ENCODE measurements at regions not wholly inside any gene's neighbourhood (a gene's known extent, or its start where the extent isn't known, plus 50 kb on each side); places are given as distances from the start of the nearest gene placed in this dataset.

DNA sequence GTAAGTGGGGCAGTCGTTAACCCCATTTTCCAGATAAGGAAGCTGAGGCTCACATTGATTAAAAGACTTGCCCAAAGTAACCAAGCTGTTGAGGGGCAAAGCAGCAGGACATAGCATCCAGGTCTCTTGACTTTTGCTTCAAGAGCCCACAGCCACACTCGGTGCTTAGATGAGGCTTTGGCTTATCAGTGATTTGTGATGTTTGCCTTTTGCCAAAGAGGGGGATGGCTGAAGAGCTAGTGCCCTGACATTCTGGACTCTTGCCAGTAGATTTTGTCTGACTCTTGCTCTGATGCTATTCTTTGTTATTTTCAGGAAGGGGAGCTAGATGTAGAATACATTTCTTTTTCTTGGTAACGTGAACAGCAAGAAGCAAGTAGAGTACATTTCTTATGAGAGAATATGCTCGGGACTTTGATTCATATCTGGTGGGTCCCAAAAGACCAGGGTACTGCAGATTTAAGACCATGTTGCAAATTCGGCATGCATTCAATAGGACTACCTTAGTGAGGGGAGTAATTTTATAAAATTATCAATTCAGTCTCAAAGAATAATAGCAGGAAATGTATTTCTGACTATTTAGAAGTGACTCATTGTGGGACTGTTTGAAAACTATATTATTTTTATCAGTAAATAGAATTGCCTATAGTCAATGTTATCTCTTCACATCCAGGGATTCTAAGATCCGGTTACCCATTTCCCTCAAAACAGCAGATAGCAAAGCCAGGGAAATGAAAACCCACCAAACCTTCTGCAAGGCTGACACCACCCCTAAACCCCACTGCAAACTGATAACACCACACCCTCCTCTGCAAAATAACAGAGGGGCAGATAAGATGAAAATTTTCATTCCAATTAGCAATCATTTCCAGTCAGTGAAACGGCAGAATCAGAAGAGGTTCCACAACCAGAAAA is 180.0 kb upstream of the BMPER start:
- no peak for DNase-seq

DNA sequence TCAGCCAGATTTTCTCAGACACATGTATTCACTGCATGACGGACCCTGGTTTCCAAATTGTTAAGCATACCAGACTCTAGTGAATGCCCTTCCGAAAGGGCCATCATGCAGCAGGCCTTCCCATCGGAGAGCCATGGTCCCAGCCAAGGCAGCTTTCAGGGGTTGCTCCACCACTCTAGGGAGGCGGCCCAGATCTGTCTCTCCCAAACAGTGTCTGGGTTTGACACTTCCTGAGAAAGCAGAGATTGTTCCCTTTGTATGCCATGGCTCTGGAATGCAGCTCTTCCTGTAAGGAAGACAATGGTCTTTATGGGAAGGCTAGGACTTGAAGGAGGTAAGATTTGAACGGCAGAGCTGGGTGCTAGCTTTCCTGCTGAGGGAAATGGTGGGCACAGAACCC is 178.8 kb upstream of the BMPER start:
- DNase-seq = no peak

DNA sequence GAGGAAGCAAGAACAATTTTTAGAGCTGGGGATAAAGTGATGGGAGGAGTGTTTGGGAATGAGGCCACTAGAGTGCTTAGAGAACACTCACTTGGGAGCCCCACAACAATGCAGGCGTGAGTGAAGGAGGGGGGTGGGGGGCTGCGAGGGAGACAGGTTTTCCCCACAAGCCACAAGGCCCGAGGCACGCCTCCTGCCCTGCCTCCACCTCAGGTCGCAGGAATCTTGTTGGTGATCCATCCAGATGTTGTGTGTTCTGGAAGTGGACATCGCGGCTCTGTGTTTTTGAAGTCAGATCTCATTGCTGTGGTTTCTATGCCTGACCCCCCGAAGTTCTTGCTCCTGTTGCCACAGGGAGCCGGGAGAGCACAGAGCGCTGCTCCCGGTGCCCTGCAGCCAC is 178.0 kb upstream of the BMPER start:
- no peak for DNase-seq

DNA sequence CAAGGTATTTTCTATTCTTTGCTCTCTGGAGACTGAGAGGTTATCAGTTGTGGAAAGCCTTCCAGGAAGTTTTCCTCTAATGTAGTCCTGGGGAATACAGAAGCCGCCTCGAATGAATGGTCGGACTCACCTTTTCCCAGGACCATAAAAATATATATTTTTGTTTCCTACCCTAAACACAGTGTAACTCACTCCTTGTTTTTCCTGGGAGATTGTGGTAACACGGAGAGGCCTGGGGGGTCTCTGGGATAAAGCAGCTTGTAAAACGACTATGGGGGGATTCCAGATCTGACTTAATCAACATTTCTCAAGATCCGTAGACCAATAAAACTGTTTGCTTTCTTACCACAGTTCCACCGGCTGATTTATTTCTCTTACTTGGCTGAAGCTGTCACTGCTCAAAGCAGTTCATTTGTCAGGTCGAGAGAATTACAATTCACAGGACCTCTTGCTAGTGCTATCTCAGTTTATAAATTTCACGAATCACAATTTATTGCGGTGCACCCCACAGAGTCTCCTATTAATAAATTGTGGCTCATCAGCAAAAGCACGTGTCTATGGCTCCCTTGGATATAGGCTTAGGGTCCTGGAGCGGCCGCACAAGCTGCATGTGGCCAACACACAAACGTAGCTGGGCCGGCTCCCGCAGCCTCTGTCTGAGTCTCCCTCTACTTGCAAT is 176.3 kb upstream of the BMPER start:
- DNase-seq = no peak

DNA sequence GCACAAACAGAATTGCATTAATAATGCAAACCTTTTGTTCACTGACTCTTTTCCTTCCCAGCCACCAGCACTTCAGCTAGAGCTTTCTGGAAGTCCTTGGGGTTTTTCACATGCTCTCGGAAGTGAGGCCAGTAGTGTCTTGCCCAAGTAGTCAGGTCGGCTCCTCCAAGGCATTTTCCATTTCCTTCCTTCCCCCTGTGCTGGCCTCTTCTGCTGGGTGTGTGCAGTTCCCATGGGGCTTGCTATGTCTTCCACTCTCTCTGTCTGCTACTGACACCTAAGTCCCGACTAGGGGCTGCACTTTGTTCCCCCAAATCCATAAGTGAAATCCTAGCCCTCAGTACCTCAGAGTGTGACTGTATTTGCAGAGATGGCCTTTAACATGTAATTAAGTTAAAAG is 175.6 kb upstream of the BMPER start:
- DNase-seq = no peak

DNA sequence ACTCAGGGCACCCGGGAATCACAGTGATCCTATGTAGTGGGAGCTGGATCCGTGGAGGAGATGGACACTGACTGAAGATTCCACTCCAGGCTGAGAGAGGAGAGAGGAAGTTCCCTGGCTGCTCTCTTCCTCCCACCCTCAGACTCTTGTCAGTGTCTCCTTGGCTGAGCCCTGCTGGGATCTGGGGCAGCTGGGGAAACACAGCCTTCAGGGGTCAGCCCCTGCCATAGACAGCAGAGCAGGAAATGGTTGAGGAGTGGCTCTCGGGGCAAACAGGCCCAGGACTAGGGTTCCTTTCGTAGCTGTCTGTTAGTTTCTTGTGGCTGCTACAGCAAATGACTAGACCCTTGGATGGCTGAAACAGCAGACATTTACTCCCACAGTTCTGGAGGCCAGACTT is 174.4 kb upstream of the BMPER start:
- no peak for DNase-seq

DNA sequence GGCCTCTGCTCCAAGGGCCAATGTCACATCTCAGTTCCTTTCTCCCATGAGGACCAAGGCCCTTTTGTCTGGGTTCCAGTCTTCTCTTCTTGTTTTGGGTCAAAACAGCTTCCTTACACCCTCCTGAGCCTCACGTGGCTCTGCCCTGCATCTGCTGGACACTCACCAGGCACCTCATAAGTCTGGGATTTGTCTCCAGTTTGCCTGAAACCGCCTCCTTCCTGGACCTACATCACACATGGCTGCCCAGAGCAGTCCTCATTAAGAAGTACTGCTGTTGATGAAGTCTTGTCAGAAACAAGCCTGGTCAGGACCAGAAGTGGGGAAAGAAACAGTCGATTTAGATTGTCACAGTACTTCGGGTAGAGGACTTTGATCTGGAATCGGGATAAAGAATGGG is 173.4 kb upstream of the BMPER start:
- DNase-seq = no peak

DNA sequence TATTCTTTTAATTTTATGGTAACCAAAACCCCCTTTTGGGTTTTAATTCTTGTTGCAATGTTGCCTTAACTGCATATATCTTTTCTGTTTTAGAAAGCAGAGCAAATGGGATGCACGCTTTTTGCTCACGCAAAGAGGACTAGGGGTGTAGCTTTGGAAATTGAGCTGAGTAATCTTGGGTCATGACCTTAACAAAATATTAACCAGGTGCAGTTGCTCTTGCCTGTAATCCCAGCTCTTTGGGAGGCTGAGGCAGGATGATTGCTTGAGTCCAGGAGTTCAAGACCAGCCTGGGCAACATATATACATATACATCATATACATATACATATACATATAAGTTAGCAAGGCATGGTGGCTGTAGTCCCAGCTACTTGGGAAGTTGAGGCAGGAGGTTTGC is 172.9 kb upstream of the BMPER start:
- DNase-seq = no peak

DNA sequence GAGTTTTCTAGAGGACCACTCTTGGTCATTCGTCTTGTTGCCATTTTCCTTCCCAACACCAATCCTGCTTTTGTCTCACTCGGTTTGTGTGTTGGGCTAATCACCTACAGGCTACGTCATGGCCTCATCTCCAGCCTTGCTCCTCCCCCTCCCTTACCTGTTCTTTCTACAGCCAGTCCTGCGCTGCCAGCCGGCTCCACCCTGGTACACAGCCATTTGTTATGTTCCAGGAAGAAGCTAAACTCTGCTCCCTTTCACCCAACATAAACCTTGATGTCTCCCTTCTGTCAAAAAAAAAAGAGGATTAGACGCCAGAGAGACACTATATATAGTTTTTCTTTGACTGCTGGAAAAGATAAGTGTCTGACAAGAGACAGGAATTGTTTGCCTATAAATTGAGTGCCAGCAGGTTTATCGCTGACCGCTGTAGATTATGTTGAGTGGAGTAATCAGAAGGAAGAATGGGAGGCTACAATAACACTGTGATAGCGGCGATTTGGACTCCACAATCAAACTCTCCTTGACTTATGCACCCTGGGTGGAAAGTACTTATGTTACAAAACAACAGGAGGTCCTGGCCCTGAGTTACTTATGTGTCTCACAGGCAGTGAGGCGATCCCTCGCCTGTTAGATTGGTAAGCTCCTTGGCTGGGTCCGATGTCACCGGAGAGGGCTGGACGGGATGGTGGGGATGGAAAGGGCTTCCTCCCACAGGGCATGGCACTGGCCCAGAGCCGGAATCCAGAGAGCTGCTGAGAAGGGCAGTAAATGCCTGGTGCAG is 171.3 kb upstream of the BMPER start:
- DNase-seq = no peak

DNA sequence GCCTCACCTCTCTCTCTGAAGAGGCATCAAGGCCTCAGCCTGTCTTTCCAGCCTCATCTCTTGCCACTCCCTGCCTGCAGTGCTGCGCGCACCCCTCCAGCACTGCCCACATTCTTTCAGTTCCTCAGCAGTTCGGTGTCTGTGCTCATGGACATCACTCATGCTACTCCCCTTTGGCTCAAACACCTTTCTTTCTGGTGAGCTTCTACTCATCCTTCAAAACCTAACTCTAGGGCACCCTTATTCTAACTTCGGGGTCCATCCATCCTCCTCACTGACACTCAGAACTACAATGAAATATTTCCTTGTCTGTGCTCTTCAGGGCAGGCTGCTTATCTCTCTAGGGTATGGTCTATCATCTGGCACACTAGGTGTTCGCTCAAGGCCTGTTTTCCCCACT is 169.9 kb upstream of the BMPER start:
- DNase-seq = no peak

DNA sequence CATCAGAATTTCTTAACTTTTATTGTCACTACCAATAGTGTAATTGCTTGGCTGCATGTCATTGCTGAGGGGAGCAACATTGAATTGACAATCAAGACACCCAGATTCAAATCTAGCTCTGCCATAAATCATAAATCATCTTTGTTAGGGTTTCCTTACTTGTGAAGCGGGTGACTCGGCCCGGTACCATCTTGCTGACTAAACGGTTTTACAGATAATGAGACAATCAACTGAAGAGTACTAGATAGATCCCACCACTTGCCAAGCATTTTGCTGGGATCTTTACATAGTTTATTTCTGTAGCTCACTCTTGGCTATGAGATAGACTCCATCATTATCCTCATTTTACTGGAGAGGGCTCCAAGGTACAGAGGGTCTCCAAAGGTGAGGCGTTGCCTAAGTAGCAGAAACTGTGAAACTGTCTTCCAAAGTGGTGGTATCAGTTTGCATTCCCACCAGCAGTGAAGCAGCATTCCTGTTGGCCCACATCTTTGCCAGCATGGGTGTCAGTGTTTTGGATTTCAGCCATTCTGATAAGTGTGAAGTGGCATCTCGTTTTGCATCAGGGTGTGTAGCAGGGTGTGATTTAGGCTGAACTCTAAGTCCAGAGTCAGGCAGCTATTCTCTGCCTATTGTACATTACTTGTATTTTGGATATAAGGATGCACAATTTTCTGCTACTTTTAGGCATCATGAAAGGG is 168.7 kb upstream of the BMPER start:
- no peak for DNase-seq

DNA sequence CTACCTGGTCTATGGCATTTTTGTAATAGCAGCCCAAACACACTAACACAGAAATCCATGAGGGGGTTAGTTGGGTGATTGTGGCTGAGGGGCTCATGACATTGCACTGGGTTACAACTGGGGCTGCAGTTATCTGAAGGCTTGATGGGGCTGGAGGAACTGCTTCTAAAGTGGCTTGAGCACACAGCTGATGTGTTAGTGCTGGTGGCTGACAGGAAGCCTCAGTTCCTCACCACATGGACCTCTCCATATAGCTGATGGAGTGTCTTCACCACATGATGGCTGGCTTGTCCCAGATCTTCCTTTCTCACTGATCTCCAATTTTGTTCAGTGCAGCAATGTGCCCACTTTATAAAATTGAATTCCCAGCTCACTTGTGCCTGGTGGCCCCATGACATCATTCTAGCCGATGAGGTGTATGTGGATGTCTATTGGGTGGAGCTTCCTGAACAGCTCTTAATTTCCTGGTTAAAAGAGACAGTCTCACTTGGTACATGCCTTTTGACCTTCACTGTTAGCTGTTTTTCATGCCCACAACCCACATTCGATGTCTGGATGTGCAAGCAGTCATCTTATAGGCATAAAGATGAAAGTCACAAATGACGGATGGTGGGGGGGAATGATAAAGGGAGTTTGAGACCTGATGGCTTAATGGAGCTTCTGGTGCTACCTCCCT is 166.9 kb upstream of the BMPER start:
- no peak for DNase-seq

DNA sequence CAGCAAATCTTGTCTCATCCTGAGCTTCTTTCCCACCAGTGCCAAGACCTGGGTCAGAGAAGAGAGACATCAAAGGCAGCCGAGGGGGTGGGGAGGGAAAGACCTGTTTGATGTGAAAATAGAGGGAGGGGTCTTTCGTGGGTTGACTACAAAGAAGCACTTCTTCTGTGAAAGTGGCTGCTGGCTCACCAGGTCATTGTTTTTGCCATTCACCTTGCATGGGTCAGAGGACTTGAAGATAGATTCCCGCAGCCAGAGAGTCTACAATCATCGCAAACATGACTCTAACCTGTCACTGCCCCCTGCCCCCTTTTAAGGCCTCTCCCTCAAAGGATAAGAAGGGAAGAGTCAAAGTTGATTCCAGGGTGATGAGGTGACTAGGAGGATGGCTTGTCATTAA is 166.1 kb upstream of the BMPER start:
- DNase-seq = no peak

DNA sequence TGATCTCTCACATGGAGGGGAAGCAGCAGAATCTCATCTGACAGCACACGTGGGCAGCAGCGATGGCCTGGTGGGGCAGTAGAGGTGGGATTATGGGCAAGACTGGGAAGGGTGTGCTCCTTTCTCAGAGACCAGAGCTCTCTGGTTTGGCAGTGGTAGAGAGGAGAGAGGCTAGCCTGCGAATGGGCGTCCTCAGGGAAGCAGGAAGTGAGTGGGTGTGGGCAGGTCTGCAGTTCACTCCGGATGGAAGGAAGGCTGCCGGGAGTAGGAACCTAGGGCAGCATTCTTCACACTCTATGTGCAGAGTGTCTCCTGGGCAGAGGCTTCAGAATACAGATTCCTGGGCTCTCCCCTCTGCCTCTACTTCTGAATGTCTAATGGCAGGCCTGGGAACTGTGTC is 162.8 kb upstream of the BMPER start:
- no peak for DNase-seq

DNA sequence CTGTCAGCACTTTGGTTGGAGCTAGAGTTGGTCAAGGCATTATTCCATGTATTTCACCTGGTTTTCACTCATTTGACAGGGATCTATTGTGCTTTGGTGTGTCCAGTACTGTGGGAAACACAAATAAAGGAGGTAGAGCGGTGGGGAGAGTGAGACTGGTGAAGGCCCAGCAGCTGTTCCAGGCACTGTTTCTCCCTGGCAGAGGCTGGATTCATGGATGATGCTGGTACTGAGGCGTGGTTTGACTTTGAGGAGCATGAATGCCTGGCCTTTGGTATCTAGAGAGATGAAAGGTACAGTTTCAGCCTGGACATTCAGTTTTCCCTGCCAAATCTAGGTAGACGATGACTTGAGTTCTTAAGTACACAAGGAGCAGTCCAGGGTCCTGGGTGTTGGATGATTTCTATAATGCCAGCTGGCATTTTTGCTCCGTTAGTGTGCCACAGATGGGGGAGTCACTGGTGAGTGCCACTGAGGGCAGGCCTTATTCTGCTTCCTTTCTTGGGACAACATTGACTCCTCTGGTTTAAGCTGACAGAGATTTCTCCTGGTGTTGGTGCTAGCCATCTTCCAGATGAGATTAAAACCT is 162.2 kb upstream of the BMPER start:
- DNase-seq = no peak

DNA sequence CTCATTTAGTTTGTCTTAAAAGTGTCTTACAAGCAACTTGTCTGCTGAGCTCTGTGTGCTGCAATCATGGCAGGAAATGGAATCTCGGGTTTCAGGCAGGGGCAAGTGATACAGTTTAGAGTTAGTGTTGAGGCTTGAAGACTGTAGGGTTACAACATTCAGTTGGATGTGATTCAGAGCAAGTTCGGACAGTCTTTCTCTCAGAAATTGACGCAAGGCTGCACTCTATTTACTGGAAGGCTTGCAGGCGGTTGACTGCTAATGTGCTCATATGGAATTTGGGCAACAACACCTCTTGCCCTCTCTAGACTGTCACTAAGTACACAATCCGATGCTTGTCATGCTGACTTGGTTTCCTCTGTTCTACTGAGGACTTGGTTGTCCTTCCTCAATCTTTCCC is 161.7 kb upstream of the BMPER start:
- DNase-seq = no peak

DNA sequence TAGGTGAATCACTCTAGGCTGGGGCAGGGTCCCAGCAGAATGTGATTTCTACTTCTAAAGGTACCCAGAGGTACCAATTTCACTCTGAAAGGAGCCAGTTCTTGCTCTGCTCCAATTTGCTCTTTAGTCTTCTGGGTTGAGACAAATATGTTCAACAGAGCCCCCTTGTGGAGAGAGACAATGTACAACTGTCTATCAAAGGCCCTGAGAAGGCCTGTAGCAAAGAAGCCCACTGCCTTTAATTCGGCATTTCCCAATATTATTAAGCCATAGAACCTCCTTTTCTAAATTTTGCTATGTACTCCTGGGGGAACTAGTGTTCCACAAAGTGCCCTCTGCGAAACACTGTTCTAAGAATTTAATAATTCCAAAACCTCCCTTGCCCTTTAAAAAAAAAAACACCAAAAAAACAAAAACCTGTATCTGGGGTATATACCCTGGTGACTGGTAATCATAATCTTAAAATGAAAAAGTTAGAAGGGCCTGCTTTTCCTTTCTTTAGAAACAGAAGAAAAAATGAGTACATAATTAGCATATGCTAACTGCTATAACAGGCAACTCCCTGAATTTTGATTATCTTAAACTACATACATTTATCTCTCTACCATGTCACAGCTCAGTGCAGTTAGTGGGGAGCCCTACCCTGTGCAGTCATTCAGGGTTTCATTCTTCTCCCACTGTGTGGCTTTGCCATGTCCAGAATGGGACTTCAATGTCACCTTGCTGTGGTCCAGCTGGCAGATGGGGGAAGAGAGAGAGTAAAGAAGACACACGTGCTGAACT is 160.9 kb upstream of the BMPER start:
- no peak for DNase-seq

DNA sequence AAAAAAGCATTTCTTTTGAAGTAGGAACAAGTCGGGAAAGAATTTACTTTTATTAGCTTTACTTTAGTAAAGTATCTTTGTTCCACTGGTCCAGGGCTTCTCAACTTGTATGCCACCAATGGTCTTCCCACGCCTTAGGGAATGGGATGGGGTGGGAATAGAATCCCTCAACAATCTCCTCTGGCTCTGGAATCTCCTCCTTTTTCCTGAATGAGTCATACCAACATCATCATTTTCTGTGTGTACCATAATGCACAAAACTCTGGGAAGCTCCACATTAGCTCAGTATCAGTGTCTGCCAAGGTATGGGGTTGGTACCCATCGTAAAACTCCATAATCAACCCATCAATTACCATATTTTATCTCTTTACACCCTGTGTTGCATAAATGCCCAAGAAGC is 159.4 kb upstream of the BMPER start:
- no peak for DNase-seq

DNA sequence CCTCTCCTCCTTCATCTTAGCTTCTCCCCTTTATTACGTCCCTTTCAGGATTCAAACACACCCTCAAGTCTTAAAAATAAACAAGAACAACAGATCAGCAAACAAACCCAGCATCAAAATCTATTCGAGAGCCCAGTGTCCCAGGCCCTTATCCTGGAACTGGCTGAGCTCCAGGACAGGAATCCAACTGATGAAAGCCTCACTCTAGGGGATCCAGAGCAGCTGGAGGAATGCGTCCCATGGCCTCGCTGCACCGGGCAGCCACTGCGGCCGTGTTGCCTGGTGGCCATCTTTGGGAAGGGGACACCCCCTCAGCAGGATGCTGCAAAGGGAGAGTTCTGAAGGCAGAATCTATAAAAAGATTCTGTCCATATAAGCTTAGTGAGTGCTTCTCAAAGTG is 156.5 kb upstream of the BMPER start:
- no peak for DNase-seq

DNA sequence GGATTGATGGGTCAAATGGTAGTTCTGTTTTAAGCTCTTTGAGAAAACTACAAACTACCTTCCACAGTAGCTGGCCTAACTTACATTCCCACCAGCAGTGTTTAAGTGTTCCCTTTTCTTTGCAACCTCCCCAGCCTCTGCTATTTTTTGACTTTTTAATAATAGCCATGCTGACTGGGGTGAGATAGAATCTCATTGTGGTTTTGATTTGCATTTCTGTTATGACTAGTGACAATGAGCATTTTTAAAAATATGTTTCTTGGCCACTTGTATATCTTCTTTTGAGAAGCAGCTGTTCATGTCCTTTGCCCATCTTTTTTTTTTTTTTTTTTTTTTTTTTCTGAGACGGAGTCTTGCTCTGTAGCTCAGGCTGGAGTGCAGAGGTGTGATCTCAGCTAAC is 155.2 kb upstream of the BMPER start:
- no peak for DNase-seq
